H9 (cell line): ENCODE measurements at regions not wholly inside any gene's neighbourhood (a gene's known extent, or its start where the extent isn't known, plus 50 kb on each side); places are given as distances from the start of the nearest gene placed in this dataset.

Source experiments
- DNase-seq: peaks from one replicate; pipeline ENCODE4 v3.0.0-alpha.2; 2017
- H2AFZ ChIP-seq: one replicate; pipeline ENCODE4 v1.6.1; 2013; ENCODE audit warnings: mild to moderate bottlenecking, low read length, control low read depth, moderate library complexity
- H2AK5ac ChIP-seq: 2 replicates; pipeline ENCODE4 v1.6.1; 2013; ENCODE audit warnings: low read length, control low read depth, mixed read lengths; ENCODE audit not compliant: insufficient read length
- H2BK120ac ChIP-seq: one replicate; pipeline ENCODE4 v1.6.1; 2013; ENCODE audit warnings: low read depth, mild to moderate bottlenecking, low read length, control low read depth, inconsistent platforms; ENCODE audit not compliant: poor library complexity, severe bottlenecking
- H2BK12ac ChIP-seq: 2 replicates; pipeline ENCODE4 v1.6.1; 2013; ENCODE audit warnings: low read length, control low read depth, mixed read lengths, low read depth; ENCODE audit not compliant: insufficient read length
- H2BK15ac ChIP-seq: 2 replicates; pipeline ENCODE4 v1.6.1; 2013; ENCODE audit warnings: low read depth, low read length, control low read depth
- H2BK20ac ChIP-seq: one replicate; pipeline ENCODE4 v1.6.1; 2013; ENCODE audit warnings: low read depth, mild to moderate bottlenecking, low read length, control low read depth, inconsistent platforms; ENCODE audit not compliant: poor library complexity, severe bottlenecking
- H2BK5ac ChIP-seq: 2 replicates; pipeline ENCODE4 v1.6.1; 2013; ENCODE audit warnings: low read length, control low read depth, mixed read lengths; ENCODE audit not compliant: insufficient read length
- H3K14ac ChIP-seq: 2 replicates; pipeline ENCODE4 v1.6.1; 2013; ENCODE audit warnings: low read length, control low read depth; ENCODE audit not compliant: insufficient read depth
- H3K18ac ChIP-seq: 2 replicates; pipeline ENCODE4 v1.6.1; 2013; ENCODE audit warnings: low read depth, mild to moderate bottlenecking, mixed read lengths, low read length, control low read depth; ENCODE audit not compliant: insufficient read length
- H3K23ac ChIP-seq: 2 replicates; pipeline ENCODE4 v1.6.1; 2013; ENCODE audit warnings: low read length, control low read depth, mixed read lengths, low read depth; ENCODE audit not compliant: insufficient read length
- H3K23me2 ChIP-seq: 2 replicates; pipeline ENCODE4 v1.6.1; 2013; ENCODE audit warnings: low read depth, mild to moderate bottlenecking, mixed read lengths, low read length, control low read depth; ENCODE audit not compliant: insufficient read length, poor library complexity, severe bottlenecking
- H3K27ac ChIP-seq: 2 replicates; pipeline ENCODE4 v1.5.1; 2013; ENCODE audit warnings: low read length, control low read depth, mixed read lengths, low read depth; ENCODE audit not compliant: insufficient read length
- H3K27me3 ChIP-seq: 2 replicates; pipeline ENCODE4 v1.6.1; 2013; ENCODE audit warnings: low read length, control low read depth, inconsistent platforms; ENCODE audit not compliant: insufficient read depth
- H3K4ac ChIP-seq: 2 replicates; pipeline ENCODE4 v1.6.1; 2013; ENCODE audit warnings: low read depth, mild to moderate bottlenecking, control low read depth, inconsistent platforms, low read length, moderate library complexity
- H3K4me1 ChIP-seq: 2 replicates; pipeline ENCODE4 v1.6.1; 2013; ENCODE audit warnings: low read length, control low read depth, inconsistent platforms; ENCODE audit not compliant: insufficient read depth
- H3K4me2 ChIP-seq: 2 replicates; pipeline ENCODE4 v1.6.1; 2013; ENCODE audit warnings: low read length, control low read depth, mixed read lengths; ENCODE audit not compliant: insufficient read length, insufficient read depth
- H3K56ac ChIP-seq: 2 replicates; pipeline ENCODE4 v1.6.1; 2013; ENCODE audit warnings: low read depth, mild to moderate bottlenecking, mixed read lengths, low read length, control low read depth; ENCODE audit not compliant: insufficient read length
- H3K79me1 ChIP-seq: 2 replicates; pipeline ENCODE4 v1.6.1; 2013; ENCODE audit warnings: low read depth, mild to moderate bottlenecking, moderate library complexity, low read length, control low read depth, inconsistent platforms; ENCODE audit not compliant: insufficient read depth, poor library complexity, severe bottlenecking
- H3K79me2 ChIP-seq: 2 replicates; pipeline ENCODE4 v1.6.1; 2013; ENCODE audit warnings: low read length, control low read depth, inconsistent platforms; ENCODE audit not compliant: insufficient read depth
- H3K9ac ChIP-seq: 2 replicates; pipeline ENCODE4 v1.6.1; 2013; ENCODE audit warnings: low read length, control low read depth, mixed read lengths; ENCODE audit not compliant: insufficient read length; ENCODE audit errors: extremely low read depth
- H3K9me3 ChIP-seq: one replicate; pipeline ENCODE4 v1.6.1; 2013; ENCODE audit warnings: low read depth, low read length, inconsistent platforms; ENCODE audit not compliant: control insufficient read depth
- H3T11ph ChIP-seq: one replicate; pipeline ENCODE4 v1.6.1; 2013; ENCODE audit warnings: mild to moderate bottlenecking, low read length, control low read depth, inconsistent platforms
- H4K20me1 ChIP-seq: one replicate; pipeline ENCODE4 v1.6.1; 2013; ENCODE audit not compliant: control insufficient read depth, insufficient read length, insufficient read depth
- H4K5ac ChIP-seq: 2 replicates; pipeline ENCODE4 v1.6.1; 2013; ENCODE audit warnings: low read depth, mild to moderate bottlenecking, mixed read lengths, low read length, control low read depth; ENCODE audit not compliant: insufficient read length
- H4K8ac ChIP-seq: replicated peaks from 2 replicates; pipeline ENCODE4 v1.6.1; 2013; ENCODE audit warnings: low read length, control low read depth, mixed read lengths, low read depth; ENCODE audit not compliant: insufficient read length
- H4K91ac ChIP-seq: 2 replicates; pipeline ENCODE4 v1.6.1; 2013; ENCODE audit warnings: low read depth, mild to moderate bottlenecking, moderate library complexity, mixed read lengths, low read length, control low read depth; ENCODE audit not compliant: insufficient read length
- H3K27ac Mint-ChIP-seq, 3 experiments: 2 replicates in 2 of 3; 3 replicates in 1 of 3; pipeline ENCODE4 v1.8.0; 2020 to 2021; ENCODE audit warnings: mixed read lengths in 3 of 3, mild to moderate bottlenecking in 1 of 3, moderate library complexity in 1 of 3
- H3K27me3 Mint-ChIP-seq: 2 replicates; pipeline ENCODE4 v1.8.0; 2021; ENCODE audit warnings: low read depth, mild to moderate bottlenecking, moderate library complexity, mixed read lengths
- H3K36me3 Mint-ChIP-seq, 3 experiments: 2 replicates in 2 of 3; 3 replicates in 1 of 3; pipeline ENCODE4 v1.8.0; 2020 to 2021; ENCODE audit warnings: low read depth in 3 of 3, mixed read lengths in 3 of 3; ENCODE audit not compliant: insufficient read depth in 1 of 3
- H3K4me1 Mint-ChIP-seq, 2 experiments: 2 replicates each; pipeline ENCODE4 v1.8.0; 2020; ENCODE audit warnings: mixed read lengths in 2 of 2
- H3K4me3 Mint-ChIP-seq, 2 experiments: 2 replicates in 1 of 2; 3 replicates in 1 of 2; pipeline ENCODE4 v1.8.0; 2020 to 2021; ENCODE audit warnings: mild to moderate bottlenecking in 2 of 2, mixed read lengths in 2 of 2, moderate library complexity in 1 of 2
- H3K9me3 Mint-ChIP-seq, 2 experiments: 2 replicates in 1 of 2; 3 replicates in 1 of 2; pipeline ENCODE4 v1.8.0; 2020; ENCODE audit warnings: mild to moderate bottlenecking in 2 of 2, mixed read lengths in 2 of 2, moderate library complexity in 1 of 2
- WGBS: extraction: QIAGEN DNeasy Blood & Tissue Kit; methylation state at CpG from one replicate; pipeline ENCODE4 v1.1.7; 2013; ENCODE audit warnings: missing lambda C conversion rate, low lambda C conversion rate, mixed read lengths; ENCODE audit not compliant: insufficient read length; ENCODE audit errors: extremely low coverage; 5-methylcytosine and 5-hydroxymethylcytosine counted together
- TF ChIP-seq, protein P1 (sequence below): fragments of 200-600 bp; sonication (generic); conservative IDR thresholded peaks from 3 replicates; pipeline ENCODE4 v1.8.0; 2021; ENCODE audit warnings: antibody characterized with exemption, mild to moderate bottlenecking

DNA sequence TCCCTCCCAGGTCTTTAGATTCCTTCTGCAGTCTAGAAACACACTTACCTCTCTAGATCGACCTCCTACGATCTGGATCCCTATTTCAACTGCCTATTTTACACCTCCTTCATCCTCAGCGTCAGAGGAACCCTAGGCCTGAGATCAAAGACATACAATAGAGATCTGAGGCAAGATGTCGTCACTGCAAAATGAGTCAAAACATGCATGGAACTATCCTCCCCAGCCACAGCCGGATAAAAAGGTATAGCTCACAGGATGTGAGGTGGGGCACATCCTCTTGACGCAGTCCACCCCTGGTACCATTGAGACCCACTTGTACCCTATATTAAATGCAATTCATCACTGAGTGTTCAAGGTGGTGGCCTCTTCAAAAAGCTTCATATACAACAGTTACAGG lies 63.7 kb upstream of the DNAJC10 start:
- Histone ChIP-seq H3K9ac (no peak overlapping the region), H4K20me1 (no peaks in the 10 kb centered on the region), H2BK15ac (no peak overlapping the region), H3K4me1 (no peaks in the 10 kb centered on the region), H2BK120ac (no peak overlapping the region), H4K5ac (no peak overlapping the region), H2AFZ (no peak overlapping the region), H2BK12ac (no peak overlapping the region), H3K14ac (no peak overlapping the region), H3K27ac (no peak overlapping the region), H3K79me1 (no peaks in the 10 kb centered on the region), H3K4ac (no peak overlapping the region), H4K8ac (no peak overlapping the region), H3K23ac (no peak overlapping the region), H4K91ac (no peak overlapping the region), H2BK5ac (no peak overlapping the region), H2AK5ac (no peak overlapping the region), H3K4me2 (no peak overlapping the region), H3K27me3 (no peaks in the 10 kb centered on the region), H2BK20ac (no peak overlapping the region), H3K56ac (no peak overlapping the region), H3K9me3 (no peaks in the 10 kb centered on the region), H3K79me2 (no peaks in the 10 kb centered on the region), H3K18ac (no peak overlapping the region), H3T11ph (no peak overlapping the region), H3K23me2 (no peaks in the 10 kb centered on the region)
- Mint-ChIP-seq H3K27ac (no peak overlapping the region), H3K4me1 (peaks cover 0 to 3% of the 10 kb centered on the region in 2 experiments; a peak in 2 of 4 replicates), H3K27me3 (no peaks in the 10 kb centered on the region), H3K4me3 (no peak overlapping the region), H3K9me3 (no peaks in the 10 kb centered on the region), H3K36me3 (no peaks in the 10 kb centered on the region)
- TF ChIP-seq, protein P1, sequence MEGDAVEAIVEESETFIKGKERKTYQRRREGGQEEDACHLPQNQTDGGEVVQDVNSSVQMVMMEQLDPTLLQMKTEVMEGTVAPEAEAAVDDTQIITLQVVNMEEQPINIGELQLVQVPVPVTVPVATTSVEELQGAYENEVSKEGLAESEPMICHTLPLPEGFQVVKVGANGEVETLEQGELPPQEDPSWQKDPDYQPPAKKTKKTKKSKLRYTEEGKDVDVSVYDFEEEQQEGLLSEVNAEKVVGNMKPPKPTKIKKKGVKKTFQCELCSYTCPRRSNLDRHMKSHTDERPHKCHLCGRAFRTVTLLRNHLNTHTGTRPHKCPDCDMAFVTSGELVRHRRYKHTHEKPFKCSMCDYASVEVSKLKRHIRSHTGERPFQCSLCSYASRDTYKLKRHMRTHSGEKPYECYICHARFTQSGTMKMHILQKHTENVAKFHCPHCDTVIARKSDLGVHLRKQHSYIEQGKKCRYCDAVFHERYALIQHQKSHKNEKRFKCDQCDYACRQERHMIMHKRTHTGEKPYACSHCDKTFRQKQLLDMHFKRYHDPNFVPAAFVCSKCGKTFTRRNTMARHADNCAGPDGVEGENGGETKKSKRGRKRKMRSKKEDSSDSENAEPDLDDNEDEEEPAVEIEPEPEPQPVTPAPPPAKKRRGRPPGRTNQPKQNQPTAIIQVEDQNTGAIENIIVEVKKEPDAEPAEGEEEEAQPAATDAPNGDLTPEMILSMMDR: no peak
- no CpG with 5 or more reads among the region's 6 CpGs for WGBS
- no peak for DNase-seq
